ENCODE measurements at regions not wholly inside any gene's neighbourhood (a gene's known extent, or its start where the extent isn't known, plus 50 kb on each side); places are given as distances from the start of the nearest gene placed in this dataset.

DNA sequence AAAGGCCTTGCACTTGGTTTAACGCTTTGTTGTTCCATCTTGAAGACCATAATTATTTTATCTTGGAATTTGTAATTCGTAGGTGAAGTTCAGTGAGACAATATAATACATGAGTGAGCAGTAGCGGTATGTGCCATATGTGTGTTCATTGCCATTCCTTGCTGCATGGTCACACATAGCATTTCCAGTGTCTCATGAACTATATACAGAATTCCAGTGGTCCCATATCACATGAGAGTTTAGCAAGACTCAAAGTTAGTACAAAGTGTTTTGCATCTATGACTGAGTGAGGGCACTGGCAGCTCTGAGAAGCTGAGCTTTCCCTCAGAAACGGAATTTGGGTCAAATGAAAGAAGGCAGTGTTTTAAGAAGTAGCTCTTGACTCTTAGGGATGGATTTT is 359.8 kb downstream of the FOXG1 start:
- DNase-seq (ENCODE audit: extremely low read depth, insufficient read length) = no peak
- TF ChIP-seq, protein P1, sequence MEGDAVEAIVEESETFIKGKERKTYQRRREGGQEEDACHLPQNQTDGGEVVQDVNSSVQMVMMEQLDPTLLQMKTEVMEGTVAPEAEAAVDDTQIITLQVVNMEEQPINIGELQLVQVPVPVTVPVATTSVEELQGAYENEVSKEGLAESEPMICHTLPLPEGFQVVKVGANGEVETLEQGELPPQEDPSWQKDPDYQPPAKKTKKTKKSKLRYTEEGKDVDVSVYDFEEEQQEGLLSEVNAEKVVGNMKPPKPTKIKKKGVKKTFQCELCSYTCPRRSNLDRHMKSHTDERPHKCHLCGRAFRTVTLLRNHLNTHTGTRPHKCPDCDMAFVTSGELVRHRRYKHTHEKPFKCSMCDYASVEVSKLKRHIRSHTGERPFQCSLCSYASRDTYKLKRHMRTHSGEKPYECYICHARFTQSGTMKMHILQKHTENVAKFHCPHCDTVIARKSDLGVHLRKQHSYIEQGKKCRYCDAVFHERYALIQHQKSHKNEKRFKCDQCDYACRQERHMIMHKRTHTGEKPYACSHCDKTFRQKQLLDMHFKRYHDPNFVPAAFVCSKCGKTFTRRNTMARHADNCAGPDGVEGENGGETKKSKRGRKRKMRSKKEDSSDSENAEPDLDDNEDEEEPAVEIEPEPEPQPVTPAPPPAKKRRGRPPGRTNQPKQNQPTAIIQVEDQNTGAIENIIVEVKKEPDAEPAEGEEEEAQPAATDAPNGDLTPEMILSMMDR (IDR thresholded peaks at IDR 0.05; ENCODE audit: insufficient read depth, low read length, poor library complexity, severe bottlenecking) = no peak

GRCh38 chr14:29126865-29127264 is 360.3 kb downstream of the FOXG1 start:
- H3K27me3 ChIP-seq (replicated peaks; ENCODE audit: control insufficient read depth, insufficient read depth, low read length) = no peaks in the 10 kb centered on the region
- H3K36me3 ChIP-seq (ENCODE audit: control insufficient read depth, insufficient read depth, low read length) = no peaks in the 10 kb centered on the region
- DNase-seq (ENCODE audit: extremely low read depth, insufficient read length) = no peak
- TF ChIP-seq, protein P1 (IDR thresholded peaks at IDR 0.05; ENCODE audit: insufficient read depth, low read length, poor library complexity, severe bottlenecking) = no peak
- no peak overlapping the region for H3K4me3 ChIP-seq (replicated peaks; ENCODE audit: low read depth, low read length)

More for the DNA sequence above, 359.8 kb downstream of the FOXG1 start:
- Histone ChIP-seq H3K4me3 (replicated peaks; ENCODE audit: low read depth, low read length) (no peak overlapping the region), H3K27me3 (replicated peaks; ENCODE audit: control insufficient read depth, insufficient read depth, low read length) (no peaks in the 10 kb centered on the region), H3K36me3 (ENCODE audit: control insufficient read depth, insufficient read depth, low read length) (no peaks in the 10 kb centered on the region)

DNA sequence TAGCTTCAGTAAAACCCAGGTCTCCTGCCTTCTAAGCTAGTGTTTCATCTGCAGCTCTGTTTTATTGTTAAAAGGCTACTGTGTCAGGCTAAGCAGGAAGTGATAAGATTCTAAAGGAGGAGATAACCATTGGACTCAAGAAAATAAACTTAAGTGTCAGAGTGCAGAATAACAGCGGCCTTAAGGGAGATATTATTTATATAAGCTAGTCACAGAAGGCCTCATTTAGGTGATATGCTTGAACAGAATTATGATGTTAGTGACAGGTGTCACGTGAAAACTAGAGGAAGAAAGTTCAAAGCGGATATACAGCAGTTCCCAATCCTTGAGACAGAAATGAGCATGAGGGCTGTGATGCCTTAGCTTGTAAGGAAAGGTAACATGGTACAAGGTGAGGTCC is 373.4 kb downstream of the FOXG1 start:
- Histone ChIP-seq H3K27me3 (replicated peaks; ENCODE audit: control insufficient read depth, insufficient read depth, low read length) (no peaks in the 10 kb centered on the region), H3K4me3 (replicated peaks; ENCODE audit: low read depth, low read length) (no peak overlapping the region), H3K36me3 (ENCODE audit: control insufficient read depth, insufficient read depth, low read length) (no peaks in the 10 kb centered on the region)
- TF ChIP-seq, protein P1 (IDR thresholded peaks at IDR 0.05; ENCODE audit: insufficient read depth, low read length, poor library complexity, severe bottlenecking) = no peak
- DNase-seq (ENCODE audit: extremely low read depth, insufficient read length) = no peak

DNA sequence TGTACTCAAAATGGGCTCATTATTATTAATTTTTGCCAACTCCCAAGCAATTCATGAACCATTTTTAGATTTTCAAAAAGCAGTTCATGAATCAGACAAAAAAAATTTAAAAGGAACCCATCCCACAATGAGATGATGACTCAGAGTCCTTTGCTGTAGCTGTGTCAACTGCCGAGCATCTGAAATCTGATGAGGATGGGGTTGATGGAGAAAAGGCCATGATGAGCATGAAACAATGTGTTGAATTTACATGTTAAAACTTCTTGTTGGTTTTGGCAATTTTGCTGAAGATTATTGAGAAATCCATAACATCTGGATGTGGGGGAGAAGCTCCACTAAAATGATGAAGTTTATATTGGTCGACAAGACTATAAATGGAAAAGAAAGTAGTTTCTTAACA is 378.0 kb downstream of the FOXG1 start:
- Histone ChIP-seq H3K4me3 (replicated peaks; ENCODE audit: low read depth, low read length) (no peak overlapping the region), H3K27me3 (replicated peaks; ENCODE audit: control insufficient read depth, insufficient read depth, low read length) (no peaks in the 10 kb centered on the region), H3K36me3 (ENCODE audit: control insufficient read depth, insufficient read depth, low read length) (no peaks in the 10 kb centered on the region)
- DNase-seq (ENCODE audit: extremely low read depth, insufficient read length) = no peak
- TF ChIP-seq, protein P1 (IDR thresholded peaks at IDR 0.05; ENCODE audit: insufficient read depth, low read length, poor library complexity, severe bottlenecking) = no peak

GRCh38 chr14:29148221-29148620 is 381.6 kb downstream of the FOXG1 start:
- TF ChIP-seq, protein P1 (IDR thresholded peaks at IDR 0.05; ENCODE audit: insufficient read depth, low read length, poor library complexity, severe bottlenecking) = no peak
- no peaks in the 10 kb centered on the region for H3K27me3 ChIP-seq (replicated peaks; ENCODE audit: control insufficient read depth, insufficient read depth, low read length)

GRCh38 chr14:29149798-29150197 is 383.2 kb downstream of the FOXG1 start:
- TF ChIP-seq, protein P1 (IDR thresholded peaks at IDR 0.05; ENCODE audit: insufficient read depth, low read length, poor library complexity, severe bottlenecking) = no peak

More at GRCh38 chr14:29148221-29148620, 381.6 kb downstream of the FOXG1 start:
- no peak overlapping the region for H3K4me3 ChIP-seq (replicated peaks; ENCODE audit: low read depth, low read length)
- no peaks in the 10 kb centered on the region for H3K36me3 ChIP-seq (ENCODE audit: control insufficient read depth, insufficient read depth, low read length)
- DNase-seq (ENCODE audit: extremely low read depth, insufficient read length) = no peak

More at GRCh38 chr14:29149798-29150197, 383.2 kb downstream of the FOXG1 start:
- H3K36me3 ChIP-seq (ENCODE audit: control insufficient read depth, insufficient read depth, low read length) = no peaks in the 10 kb centered on the region
- H3K27me3 ChIP-seq (replicated peaks; ENCODE audit: control insufficient read depth, insufficient read depth, low read length) = no peaks in the 10 kb centered on the region
- no peak for DNase-seq (ENCODE audit: extremely low read depth, insufficient read length)
- H3K4me3 ChIP-seq (replicated peaks; ENCODE audit: low read depth, low read length) = no peak overlapping the region
